Islet of Langerhans (tissue), 1 donor: ENCODE measurements at regions not wholly inside any gene's neighbourhood (a gene's known extent, or its start where the extent isn't known, plus 50 kb on each side); places are given as distances from the start of the nearest gene placed in this dataset.

Experiments
- FAIRE-seq: peaks from one replicate; lab custom pipeline; 2011; peaks lifted over from hg19 to GRCh38; lab: Jason Lieb, UNC

- no peak for FAIRE-seq
Measured at GRCh38 chr22:27008454-27008853, 351.1 kb downstream of the MIAT start.

- no peak for FAIRE-seq
Measured at GRCh38 chr22:27011133-27011532, 353.7 kb downstream of the MIAT start.

- FAIRE-seq = no peak
Measured at GRCh38 chr22:27011717-27012116, 354.3 kb downstream of the MIAT start.

GRCh38 chr22:27019827-27020226 lies 362.4 kb downstream of the MIAT start:
- no peak for FAIRE-seq

- FAIRE-seq = no peak
Measured at GRCh38 chr22:27022274-27022895, 365.0 kb downstream of the MIAT start.

- FAIRE-seq = no peak
Measured at GRCh38 chr22:27022896-27023361, 365.5 kb downstream of the MIAT start.

- no peak for FAIRE-seq
Measured at GRCh38 chr22:27023591-27023990, 366.2 kb downstream of the MIAT start.

- FAIRE-seq = no peak
Measured at GRCh38 chr22:27024982-27025381, 367.6 kb downstream of the MIAT start.

GRCh38 chr22:27028093-27028492 lies 370.7 kb downstream of the MIAT start:
- no peak for FAIRE-seq

- FAIRE-seq = no peak
Measured at GRCh38 chr22:27029584-27030130, 372.3 kb downstream of the MIAT start.

- no peak for FAIRE-seq
Measured at GRCh38 chr22:27032091-27032761, 374.8 kb downstream of the MIAT start.

GRCh38 chr22:27041745-27042310 lies 384.4 kb downstream of the MIAT start:
- FAIRE-seq = no peak

GRCh38 chr22:27043262-27043661 lies 385.9 kb downstream of the MIAT start:
- FAIRE-seq = no peak

GRCh38 chr22:27045103-27045947 lies 387.9 kb downstream of the MIAT start:
- FAIRE-seq = no peak

GRCh38 chr22:27046086-27046485 lies 388.7 kb downstream of the MIAT start:
- no peak for FAIRE-seq

GRCh38 chr22:27046603-27047002 lies 389.2 kb downstream of the MIAT start:
- no peak for FAIRE-seq

- FAIRE-seq = no peak
Measured at GRCh38 chr22:27050771-27051170, 393.4 kb downstream of the MIAT start.

GRCh38 chr22:27051407-27051806 lies 394.0 kb downstream of the MIAT start:
- FAIRE-seq = no peak

GRCh38 chr22:27057717-27058116 lies 400.3 kb downstream of the MIAT start:
- FAIRE-seq = no peak

GRCh38 chr22:27060190-27060589 lies 402.8 kb downstream of the MIAT start:
- FAIRE-seq = no peak

- no peak for FAIRE-seq
Measured at GRCh38 chr22:27062910-27063309, 405.5 kb downstream of the MIAT start.

- no peak for FAIRE-seq
Measured at GRCh38 chr22:27063406-27063805, 406.0 kb downstream of the MIAT start.

- no peak for FAIRE-seq
Measured at GRCh38 chr22:27063841-27064240, 406.5 kb downstream of the MIAT start.
